Spleen (tissue), 7 donors: ENCODE measurements at regions not wholly inside any gene's neighbourhood (a gene's known extent, or its start where the extent isn't known, plus 50 kb on each side); places are given as distances from the start of the nearest gene placed in this dataset.

Experiments used
- CTCF ChIP-seq, 11 experiments: fragments of 200-600 bp in 7 of 11; fragments of 450-650 bp in 4 of 11; sonication (generic) in 4 of 11; IDR thresholded peaks in 8 of 11; conservative IDR thresholded peaks in 3 of 11; 1 replicate in 7 of 11; 2 replicates in 4 of 11; pipeline versions ENCODE4 v1.4.0 to v1.8.0; 2016 to 2021; ENCODE audit warnings: antibody characterized with exemption in 11 of 11, inconsistent platforms in 4 of 11, mild to moderate bottlenecking in 1 of 11
- POLR2A ChIP-seq, 3 donors: fragments of 450-650 bp; IDR thresholded peaks; one replicate each; pipeline ENCODE4 v1.5.1; 2017; ENCODE audit warnings: antibody characterized with exemption in 3 of 3, mild to moderate bottlenecking in 1 of 3
- POLR2AphosphoS5 ChIP-seq, 3 donors: sonication (generic); formaldehyde crosslinking; IDR thresholded peaks; one replicate each; pipeline ENCODE4 v1.5.1; 2017; ENCODE audit warnings: antibody characterized with exemption in 3 of 3
- donor health status: DM: no; HTN: no; CAD: no; lungs with moderate emphysema.
- donor health status: DM: no; HTN: no; CAD: no.
- donor health status: DM: no; HTN: no; CAD: no.

GRCh38 chr2:38230756-38231155, 146.3 kb downstream of the ATL2 start:
- TF ChIP-seq CTCF (IDR thresholded peaks at IDR 0.05 in 8 of 11, conservative IDR thresholded peaks at IDR 0.05 in 3 of 11) (no peak), POLR2A (IDR thresholded peaks at IDR 0.05) (no peak), POLR2AphosphoS5 (IDR thresholded peaks at IDR 0.05) (no peak)
